ENCODE measurements at regions not wholly inside any gene's neighbourhood (a gene's known extent, or its start where the extent isn't known, plus 50 kb on each side); places are given as distances from the start of the nearest gene placed in this dataset.
"Not testable (repeated sequence)": the region's sequence is repeated elsewhere in the genome, so short reads cannot be mapped to it uniquely, and the experiment has no call there.

DNA sequence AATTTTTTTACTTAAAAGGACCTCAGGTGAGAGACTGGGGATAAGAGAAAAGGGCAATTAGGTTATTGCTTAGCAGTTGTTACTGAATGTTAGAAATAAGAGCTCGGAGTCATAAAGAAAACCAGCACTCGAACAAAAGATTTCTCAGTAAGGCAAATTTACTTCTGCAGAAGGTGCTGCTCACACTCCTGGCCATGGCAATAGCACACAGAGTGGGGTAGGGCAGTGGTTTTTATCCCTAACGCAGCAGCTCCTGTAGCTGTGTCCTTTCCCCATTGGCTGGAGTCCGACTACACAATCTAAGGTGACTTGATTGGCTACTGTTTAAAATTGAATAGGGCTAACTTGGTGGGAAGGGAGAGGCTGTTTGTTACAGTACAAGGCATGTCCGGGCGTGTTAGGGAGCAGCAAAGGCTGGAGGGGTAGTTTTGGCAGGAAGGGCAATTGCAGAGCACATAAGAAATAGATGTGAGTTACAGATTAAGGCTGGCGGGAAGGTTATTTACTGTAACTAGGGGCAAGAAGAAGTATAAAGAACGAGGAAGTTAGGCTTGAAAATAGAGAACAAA is 112.1 kb downstream of the AKR1D1 start:
- no peak overlapping the region for H3K4me3 ChIP-seq
- TF ChIP-seq EZH2 (IDR thresholded peaks at IDR 0.05) (no peak), FOXP2 (optimal IDR thresholded peaks at IDR 0.05; ENCODE audit: control extremely low read depth, extremely low read length, insufficient read depth) (no peak)
- H3K36me3 ChIP-seq (ENCODE audit: insufficient read depth, low read length), result no peaks in the 10 kb centered on the region
- 0 out of 2 replicates have a peak, but pooled peaks cover 2% of the 10 kb centered on the region for H3K9me3 ChIP-seq (ENCODE audit: low read depth, low read length)
- H3K9ac ChIP-seq (ENCODE audit: insufficient read length), result no peak overlapping the region
- no peak for DNase-seq (ENCODE audit: low read depth, low spot score)
- no peak overlapping the region for H3K27ac ChIP-seq

DNA sequence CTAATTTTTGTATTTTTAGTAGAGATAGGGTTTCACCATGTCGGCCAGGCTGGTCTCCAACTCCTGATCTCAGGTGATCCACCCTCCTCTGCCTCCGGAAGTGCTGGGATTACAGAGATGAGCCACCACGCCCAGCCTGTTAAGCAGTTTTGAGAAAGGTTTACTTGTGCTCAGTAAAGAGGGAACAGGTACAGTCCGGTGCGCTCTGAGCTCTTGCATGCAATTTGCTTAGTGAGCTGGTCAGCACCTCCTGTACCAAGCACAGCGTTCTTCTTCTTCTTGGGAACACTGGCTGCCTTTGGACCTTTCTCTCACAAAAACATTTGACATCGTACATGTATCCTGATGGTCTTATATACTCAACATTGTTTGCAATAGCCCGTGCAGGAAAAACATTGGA is 118.3 kb downstream of the AKR1D1 start:
- no peak for DNase-seq (ENCODE audit: low read depth, low spot score)
- TF ChIP-seq POLR2AphosphoS5 (IDR thresholded peaks at IDR 0.05; ENCODE audit: borderline replicate concordance, low read depth, low read length) (no peak), EZH2 (IDR thresholded peaks at IDR 0.05) (no peak), FOXP2 (optimal IDR thresholded peaks at IDR 0.05; ENCODE audit: control extremely low read depth, extremely low read length, insufficient read depth) (no peak)
- Histone ChIP-seq H3K36me3 (ENCODE audit: insufficient read depth, low read length) (no peaks in the 10 kb centered on the region), H3K27ac (no peak overlapping the region), H3K9ac (ENCODE audit: insufficient read length) (no peak overlapping the region), H3K4me3 (no peak overlapping the region), H3K9me3 (ENCODE audit: low read depth, low read length) (no peaks in the 10 kb centered on the region)

GRCh38 chr7:138195151-138195571 is 118.9 kb downstream of the AKR1D1 start:
- TF ChIP-seq POLR2AphosphoS5 (IDR thresholded peaks at IDR 0.05; ENCODE audit: borderline replicate concordance, low read depth, low read length) (no peak), FOXP2 (optimal IDR thresholded peaks at IDR 0.05; ENCODE audit: control extremely low read depth, extremely low read length, insufficient read depth) (no peak), EZH2 (IDR thresholded peaks at IDR 0.05) (no peak)
- Histone ChIP-seq H3K9ac (ENCODE audit: insufficient read length) (no peak overlapping the region), H3K27ac (no peak overlapping the region), H3K4me3 (no peak overlapping the region), H3K9me3 (ENCODE audit: low read depth, low read length) (no peaks in the 10 kb centered on the region), H3K36me3 (ENCODE audit: insufficient read depth, low read length) (no peaks in the 10 kb centered on the region)
- DNase-seq (ENCODE audit: low read depth, low spot score), result no peak

DNA sequence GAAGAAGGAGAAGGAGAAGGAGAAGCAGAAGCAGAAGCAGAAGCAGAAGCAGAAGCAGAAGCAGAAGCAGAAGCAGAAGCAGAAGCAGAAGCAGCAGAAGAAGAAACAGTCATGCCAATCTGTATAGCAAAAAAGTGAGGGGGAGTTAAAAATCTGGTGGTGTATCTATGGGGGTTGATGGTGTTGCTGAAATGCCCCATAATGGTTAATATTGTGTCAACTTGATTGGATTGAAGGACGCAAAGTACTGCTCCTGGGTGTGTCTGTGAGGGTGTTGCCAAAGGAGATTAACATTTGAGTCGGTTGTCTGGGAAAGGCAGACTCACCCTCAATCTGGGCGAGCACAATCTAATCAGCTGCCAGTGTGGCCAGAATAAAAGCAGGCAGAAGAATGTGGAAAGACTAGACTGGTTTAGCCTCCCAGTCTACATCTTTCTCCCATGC is 120.3 kb downstream of the AKR1D1 start:
- H3K36me3 ChIP-seq (ENCODE audit: insufficient read depth, low read length); H3K27ac ChIP-seq; H3K9me3 ChIP-seq (ENCODE audit: low read depth, low read length); H3K4me3 ChIP-seq; DNase-seq (ENCODE audit: low read depth, low spot score); H3K9ac ChIP-seq (ENCODE audit: insufficient read length): not testable (repeated sequence)

GRCh38 chr7:138196971-138197896 is 121.0 kb downstream of the AKR1D1 start:
- no peak for DNase-seq (ENCODE audit: low read depth, low spot score)
- no peaks in the 10 kb centered on the region for H3K36me3 ChIP-seq (ENCODE audit: insufficient read depth, low read length)
- H3K4me3 ChIP-seq, result no peak overlapping the region
- TF ChIP-seq EZH2 (IDR thresholded peaks at IDR 0.05) (no peak), FOXP2 (optimal IDR thresholded peaks at IDR 0.05; ENCODE audit: control extremely low read depth, extremely low read length, insufficient read depth) (no peak), POLR2AphosphoS5 (IDR thresholded peaks at IDR 0.05; ENCODE audit: borderline replicate concordance, low read depth, low read length) (no peak)
- H3K9me3 ChIP-seq (ENCODE audit: low read depth, low read length), result no peaks in the 10 kb centered on the region
- H3K27ac ChIP-seq, result no peak overlapping the region
- no peak overlapping the region for H3K9ac ChIP-seq (ENCODE audit: insufficient read length)

GRCh38 chr7:138204285-138204981 is 128.2 kb downstream of the AKR1D1 start:
- Histone ChIP-seq H3K9me3 (ENCODE audit: low read depth, low read length) (no peaks in the 10 kb centered on the region), H3K27ac (no peak overlapping the region), H3K36me3 (ENCODE audit: insufficient read depth, low read length) (no peaks in the 10 kb centered on the region), H3K9ac (ENCODE audit: insufficient read length) (no peak overlapping the region), H3K4me3 (no peak overlapping the region)
- TF ChIP-seq FOXP2 (optimal IDR thresholded peaks at IDR 0.05; ENCODE audit: control extremely low read depth, extremely low read length, insufficient read depth) (no peak), POLR2AphosphoS5 (IDR thresholded peaks at IDR 0.05; ENCODE audit: borderline replicate concordance, low read depth, low read length) (no peak), EZH2 (IDR thresholded peaks at IDR 0.05) (no peak)
- DNase-seq (ENCODE audit: low read depth, low spot score), result no peak

GRCh38 chr7:138204982-138205298 is 128.7 kb downstream of the AKR1D1 start:
- Histone ChIP-seq H3K4me3 (no peak overlapping the region), H3K36me3 (ENCODE audit: insufficient read depth, low read length) (no peaks in the 10 kb centered on the region), H3K27ac (no peak overlapping the region), H3K9ac (ENCODE audit: insufficient read length) (no peak overlapping the region), H3K9me3 (ENCODE audit: low read depth, low read length) (no peaks in the 10 kb centered on the region)
- TF ChIP-seq POLR2AphosphoS5 (IDR thresholded peaks at IDR 0.05; ENCODE audit: borderline replicate concordance, low read depth, low read length) (no peak), FOXP2 (optimal IDR thresholded peaks at IDR 0.05; ENCODE audit: control extremely low read depth, extremely low read length, insufficient read depth) (no peak), EZH2 (IDR thresholded peaks at IDR 0.05) (no peak)
- no peak for DNase-seq (ENCODE audit: low read depth, low spot score)

- Histone ChIP-seq H3K9ac (ENCODE audit: insufficient read length) (no peak overlapping the region), H3K36me3 (ENCODE audit: insufficient read depth, low read length) (no peaks in the 10 kb centered on the region), H3K4me3 (no peak overlapping the region), H3K27ac (no peak overlapping the region), H3K9me3 (ENCODE audit: low read depth, low read length) (no peaks in the 10 kb centered on the region)
- no peak for DNase-seq (ENCODE audit: low read depth, low spot score)
- TF ChIP-seq FOXP2 (optimal IDR thresholded peaks at IDR 0.05; ENCODE audit: control extremely low read depth, extremely low read length, insufficient read depth), result no peak
- TF ChIP-seq EZH2 (IDR thresholded peaks at IDR 0.05), result no peak
- no peak for TF ChIP-seq POLR2AphosphoS5 (IDR thresholded peaks at IDR 0.05; ENCODE audit: borderline replicate concordance, low read depth, low read length)
These were observed 129.4 kb downstream of the AKR1D1 start for GRCh38 chr7:138205614-138206150.
